ENCODE measurements at regions not wholly inside any gene's neighbourhood (a gene's known extent, or its start where the extent isn't known, plus 50 kb on each side); places are given as distances from the start of the nearest gene placed in this dataset.

DNA sequence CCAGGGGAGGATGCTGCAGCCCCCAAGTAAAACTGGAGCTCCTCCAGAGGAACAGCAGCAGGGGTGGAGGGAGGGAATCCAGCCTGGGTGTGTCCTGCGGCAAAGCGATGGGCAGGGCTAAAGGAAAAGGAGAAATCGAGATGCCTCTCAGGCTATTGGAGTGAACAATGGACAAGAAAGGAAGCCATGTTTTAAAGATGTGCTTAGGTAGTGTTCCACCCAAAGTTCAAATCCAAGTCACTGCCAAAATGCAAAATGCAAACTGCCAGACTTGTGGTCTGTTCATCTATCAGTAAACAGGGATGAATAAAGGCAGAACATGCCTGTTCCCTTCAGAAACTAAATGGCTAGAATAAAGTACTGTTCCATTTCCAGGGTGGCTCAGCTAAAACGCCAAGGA is 197.5 kb upstream of the NSMCE3 start:
- DNase-seq (ENCODE audit: low read depth), result no peak
- TF ChIP-seq CTCF (IDR thresholded peaks at IDR 0.05; ENCODE audit: insufficient read depth, low read depth, low read length, missing control alignments), result no peak
- no peak overlapping the region for H3K4me3 ChIP-seq (ENCODE audit: low read depth, low read length)

GRCh38 chr15:29466292-29466691 is 196.7 kb upstream of the NSMCE3 start:
- DNase-seq (ENCODE audit: low read depth), result no peak
- no peak overlapping the region for H3K4me3 ChIP-seq (ENCODE audit: low read depth, low read length)
- TF ChIP-seq CTCF (IDR thresholded peaks at IDR 0.05; ENCODE audit: insufficient read depth, low read depth, low read length, missing control alignments), result no peak

- no peak overlapping the region for H3K4me3 ChIP-seq (ENCODE audit: low read depth, low read length)
- no peak for TF ChIP-seq CTCF (IDR thresholded peaks at IDR 0.05; ENCODE audit: insufficient read depth, low read depth, low read length, missing control alignments)
- DNase-seq (ENCODE audit: low read depth), result no peak
Observed at GRCh38 chr15:29465816-29466215, 196.2 kb upstream of the NSMCE3 start.

DNA sequence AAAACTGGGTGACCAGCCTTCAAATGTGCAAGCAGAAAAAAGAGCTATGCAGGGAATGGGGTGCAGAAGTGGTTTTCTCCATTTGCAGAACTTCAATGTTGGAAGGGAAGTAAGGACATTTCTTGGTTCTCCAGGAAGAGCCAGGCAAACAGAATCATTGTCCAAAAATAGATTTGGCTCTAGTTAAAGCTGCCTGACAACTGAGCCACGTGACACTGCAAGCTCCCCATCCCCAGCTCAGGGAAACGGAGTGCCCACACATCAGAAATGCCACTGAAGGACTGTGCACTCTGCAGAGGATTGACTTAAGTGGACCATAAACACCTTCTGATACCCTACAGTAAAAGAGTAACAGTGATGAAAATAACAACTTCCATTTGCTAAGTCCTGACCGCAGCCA is 195.6 kb upstream of the NSMCE3 start:
- DNase-seq (ENCODE audit: low read depth), result no peak
- TF ChIP-seq CTCF (IDR thresholded peaks at IDR 0.05; ENCODE audit: insufficient read depth, low read depth, low read length, missing control alignments), result no peak
- H3K4me3 ChIP-seq (ENCODE audit: low read depth, low read length), result no peak overlapping the region

DNA sequence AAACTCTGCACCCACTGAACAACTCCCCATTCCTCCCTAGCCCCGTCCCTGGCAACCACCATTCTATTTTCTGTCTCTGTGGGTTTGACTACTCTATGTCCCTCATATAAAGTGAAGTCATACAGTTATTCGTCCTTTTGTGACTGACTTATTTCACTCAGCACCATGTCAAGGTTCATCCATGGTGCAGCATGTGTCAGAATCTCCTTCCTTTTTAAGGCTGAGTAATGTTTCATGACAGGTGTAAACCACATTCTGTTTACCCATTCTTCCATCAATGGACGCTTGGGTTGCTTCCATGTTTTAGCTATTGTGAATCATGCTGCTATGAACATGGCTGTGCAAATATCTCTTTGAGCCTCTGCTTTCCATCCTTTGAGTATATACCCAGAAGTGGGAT is 192.3 kb upstream of the NSMCE3 start:
- no peak overlapping the region for H3K4me3 ChIP-seq (ENCODE audit: low read depth, low read length)
- TF ChIP-seq CTCF (IDR thresholded peaks at IDR 0.05; ENCODE audit: insufficient read depth, low read depth, low read length, missing control alignments), result no peak
- DNase-seq (ENCODE audit: low read depth), result no peak

DNA sequence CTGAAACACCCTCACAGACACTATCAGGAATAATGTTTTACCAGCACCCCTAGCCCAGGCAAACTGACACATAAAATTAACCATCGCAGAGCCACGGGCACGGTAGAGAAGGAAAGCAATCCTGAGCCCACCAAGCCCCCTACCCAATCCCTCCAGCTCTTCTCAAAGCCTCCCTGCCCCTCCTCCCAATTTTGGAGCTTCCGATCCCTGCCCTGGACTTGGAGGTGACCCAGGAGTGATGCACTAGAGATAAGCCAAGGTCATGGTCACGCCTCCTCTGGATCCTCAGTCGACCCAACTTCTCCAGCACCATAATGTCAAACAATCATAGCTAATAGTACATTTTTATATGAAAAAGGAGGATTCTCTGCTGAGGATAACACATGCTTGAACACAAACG is 188.7 kb upstream of the NSMCE3 start:
- no peak overlapping the region for H3K4me3 ChIP-seq (ENCODE audit: low read depth, low read length)
- DNase-seq (ENCODE audit: low read depth), result no peak
- no peak for TF ChIP-seq CTCF (IDR thresholded peaks at IDR 0.05; ENCODE audit: insufficient read depth, low read depth, low read length, missing control alignments)

DNA sequence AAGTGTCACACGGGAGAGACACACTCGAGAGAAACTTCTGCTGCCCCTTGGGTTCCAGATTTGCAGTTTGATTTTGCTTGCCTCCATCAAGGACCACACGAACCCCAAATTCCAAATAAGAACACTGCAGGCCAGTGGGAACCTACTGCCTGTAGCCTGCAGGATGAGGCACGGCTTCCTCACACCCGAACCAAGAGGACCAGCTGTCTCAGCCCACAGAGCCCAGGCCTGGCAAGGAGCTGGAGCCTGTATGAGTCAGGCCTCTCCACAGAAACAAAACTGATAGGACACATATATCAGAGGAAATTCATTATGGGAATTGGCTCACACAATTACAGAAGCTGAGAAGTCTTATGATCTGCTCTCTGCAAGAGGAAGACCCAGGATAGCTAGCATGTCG is 188.1 kb upstream of the NSMCE3 start:
- TF ChIP-seq CTCF (IDR thresholded peaks at IDR 0.05; ENCODE audit: insufficient read depth, low read depth, low read length, missing control alignments), result no peak
- no peak overlapping the region for H3K4me3 ChIP-seq (ENCODE audit: low read depth, low read length)
- no peak for DNase-seq (ENCODE audit: low read depth)
